Neuronal stem cell (in vitro differentiated cells): ENCODE measurements at regions not wholly inside any gene's neighbourhood (a gene's known extent, or its start where the extent isn't known, plus 50 kb on each side); places are given as distances from the start of the nearest gene placed in this dataset.
A peak's percentile ranks its signal among the peaks of the same experiment; 100 is the strongest.

Source experiments
- DNase-seq: peaks from one replicate; pipeline ENCODE4 v3.0.0-alpha.2; 2013; ENCODE audit warnings: low spot score
- H2AFZ ChIP-seq: one replicate; pipeline ENCODE4 v1.6.1; 2013; ENCODE audit warnings: mild to moderate bottlenecking, low read length, inconsistent platforms
- H2AK5ac ChIP-seq: 2 replicates; pipeline ENCODE4 v1.6.1; 2013; ENCODE audit warnings: low read depth, mild to moderate bottlenecking, inconsistent platforms, low read length, moderate library complexity, mixed read lengths
- H2BK120ac ChIP-seq: 2 replicates; pipeline ENCODE4 v1.6.1; 2013; ENCODE audit warnings: low read depth, mild to moderate bottlenecking, inconsistent platforms, low read length, moderate library complexity, mixed read lengths
- H2BK12ac ChIP-seq: one replicate; pipeline ENCODE4 v1.6.1; 2013; ENCODE audit warnings: low read length, inconsistent platforms
- H2BK15ac ChIP-seq: 2 replicates; pipeline ENCODE4 v1.6.1; 2013; ENCODE audit warnings: mild to moderate bottlenecking, low read length, inconsistent platforms, mixed read lengths
- H2BK5ac ChIP-seq: one replicate; pipeline ENCODE4 v1.6.1; 2013; ENCODE audit warnings: inconsistent platforms, mild to moderate bottlenecking, low read length, moderate library complexity
- H3K14ac ChIP-seq: one replicate; pipeline ENCODE4 v1.6.1; 2013; ENCODE audit warnings: low read length, inconsistent platforms
- H3K18ac ChIP-seq: 2 replicates; pipeline ENCODE4 v1.6.1; 2013; ENCODE audit warnings: low read length, inconsistent platforms
- H3K23ac ChIP-seq: 2 replicates; pipeline ENCODE4 v1.6.1; 2013; ENCODE audit warnings: low read depth, mild to moderate bottlenecking, mixed read lengths, low read length, inconsistent platforms; ENCODE audit not compliant: poor library complexity
- H3K27ac ChIP-seq: replicated peaks from 3 replicates; pipeline ENCODE4 v1.5.1; 2013; ENCODE audit warnings: low read length, inconsistent platforms
- H3K27me3 ChIP-seq, 3 experiments: 2 replicates each; pipeline ENCODE4 v1.6.1; 2013; ENCODE audit warnings: low read length in 3 of 3, mild to moderate bottlenecking in 2 of 3, inconsistent platforms in 1 of 3, low read depth in 1 of 3, mixed read lengths in 1 of 3, moderate library complexity in 1 of 3; ENCODE audit not compliant: control insufficient read depth in 3 of 3, insufficient read depth in 3 of 3
- H3K36me3 ChIP-seq, 2 donors: replicated peaks in 1 of 2; 2 replicates each; pipeline ENCODE4 v1.6.1; 2013; ENCODE audit warnings: low read length in 2 of 2; ENCODE audit not compliant: control insufficient read depth in 2 of 2, insufficient read depth in 2 of 2
- H3K4ac ChIP-seq: 2 replicates; pipeline ENCODE4 v1.6.1; 2013; ENCODE audit warnings: inconsistent platforms, mild to moderate bottlenecking, low read length, moderate library complexity
- H3K4me1 ChIP-seq, 2 donors: 1 replicate in 1 of 2; 2 replicates in 1 of 2; pipeline ENCODE4 v1.6.1; 2013; ENCODE audit warnings: low read length in 2 of 2, low read depth in 1 of 2; ENCODE audit not compliant: control insufficient read depth in 2 of 2, insufficient read depth in 1 of 2
- H3K4me2 ChIP-seq: one replicate; pipeline ENCODE4 v1.6.1; 2013; ENCODE audit warnings: mild to moderate bottlenecking, low read length, inconsistent platforms; ENCODE audit not compliant: insufficient read depth, poor library complexity, severe bottlenecking
- H3K4me3 ChIP-seq, 2 donors: 2 replicates each; pipeline ENCODE4 v1.5.1; 2013; ENCODE audit warnings: low read length in 2 of 2, mild to moderate bottlenecking in 2 of 2, inconsistent platforms in 1 of 2, moderate library complexity in 1 of 2
- H3K79me1 ChIP-seq: one replicate; pipeline ENCODE4 v1.6.1; 2013; ENCODE audit warnings: low read depth, mild to moderate bottlenecking, inconsistent platforms, low read length, moderate library complexity
- H3K9ac ChIP-seq: one replicate; pipeline ENCODE4 v1.6.1; 2013; ENCODE audit warnings: mild to moderate bottlenecking, low read depth, low read length, inconsistent platforms; ENCODE audit not compliant: poor library complexity
- H3K9me3 ChIP-seq, 2 donors: replicated peaks in 1 of 2; 2 replicates each; pipeline versions ENCODE3 to v1.6.1; 2013; ENCODE audit warnings: low read length in 2 of 2, mild to moderate bottlenecking in 2 of 2, inconsistent platforms in 1 of 2, low read depth in 1 of 2, mixed read lengths in 1 of 2, moderate library complexity in 1 of 2; ENCODE audit not compliant: control insufficient read depth in 2 of 2, insufficient read depth in 1 of 2
- H4K8ac ChIP-seq: one replicate; pipeline ENCODE4 v1.6.1; 2013; ENCODE audit warnings: low read depth, mild to moderate bottlenecking, inconsistent platforms, low read length, moderate library complexity
- H4K91ac ChIP-seq: one replicate; pipeline ENCODE4 v1.6.1; 2013; ENCODE audit warnings: low read length, low read depth, mild to moderate bottlenecking, inconsistent platforms; ENCODE audit not compliant: poor library complexity
- WGBS, 2 donors: extraction: QIAGEN DNeasy Blood & Tissue Kit; methylation state at CpG; one replicate each; pipeline ENCODE4 v1.1.7; 2013; ENCODE audit warnings: missing lambda C conversion rate in 2 of 2, mixed read lengths in 1 of 2; ENCODE audit not compliant: insufficient read length in 2 of 2, insufficient replicate concordance in 1 of 2; ENCODE audit errors: extremely low coverage in 2 of 2; 5-methylcytosine and 5-hydroxymethylcytosine counted together

DNA sequence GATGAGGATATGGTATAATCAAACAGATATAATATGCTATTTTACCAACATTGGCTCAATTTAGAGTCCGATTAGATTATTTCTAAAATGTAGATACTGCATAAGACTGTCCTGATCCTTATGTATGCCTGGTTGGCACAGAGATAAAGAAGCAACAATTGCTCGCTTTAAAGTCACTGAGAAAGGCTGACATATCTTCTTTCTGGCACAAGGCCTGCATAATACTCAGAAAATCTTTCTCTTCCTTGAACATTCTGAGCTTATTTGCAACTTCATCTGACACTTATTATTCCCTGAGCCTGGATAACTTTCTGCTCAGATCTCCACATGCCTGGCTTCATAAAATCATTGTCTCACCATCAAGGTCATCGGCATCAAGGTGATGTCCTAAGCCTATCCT, 219.3 kb upstream of the CDH9 start:
- no peaks in the 10 kb centered on the region for H3K27me3 ChIP-seq
- H2BK12ac ChIP-seq: no peak overlapping the region
- H3K79me1 ChIP-seq: no peaks in the 10 kb centered on the region
- no peak overlapping the region for H3K23ac ChIP-seq
- no peak for DNase-seq
- H3K4me1 ChIP-seq: no peaks in the 10 kb centered on the region
- no peak overlapping the region for H3K18ac ChIP-seq
- H2BK5ac ChIP-seq: no peak overlapping the region
- H4K91ac ChIP-seq: no peak overlapping the region
- no peak overlapping the region for H2AK5ac ChIP-seq
- H2BK120ac ChIP-seq: no peak overlapping the region
- no peaks in the 10 kb centered on the region for H3K36me3 ChIP-seq
- H3K27ac ChIP-seq: no peak overlapping the region
- no peak overlapping the region for H4K8ac ChIP-seq
- H3K4me3 ChIP-seq: no peak overlapping the region
- no CpG with 5 or more reads among the region's 3 CpGs for WGBS, 2 donors
- no peak overlapping the region for H3K4me2 ChIP-seq
- H3K4ac ChIP-seq: no peak overlapping the region
- H2AFZ ChIP-seq: peak overlapping the region; percentile 29
- H3K14ac ChIP-seq: no peak overlapping the region
- H3K9ac ChIP-seq: no peak overlapping the region
- H3K9me3 ChIP-seq: peaks cover 0 to 3% of the 10 kb centered on the region in 2 donors
- no peak overlapping the region for H2BK15ac ChIP-seq

DNA sequence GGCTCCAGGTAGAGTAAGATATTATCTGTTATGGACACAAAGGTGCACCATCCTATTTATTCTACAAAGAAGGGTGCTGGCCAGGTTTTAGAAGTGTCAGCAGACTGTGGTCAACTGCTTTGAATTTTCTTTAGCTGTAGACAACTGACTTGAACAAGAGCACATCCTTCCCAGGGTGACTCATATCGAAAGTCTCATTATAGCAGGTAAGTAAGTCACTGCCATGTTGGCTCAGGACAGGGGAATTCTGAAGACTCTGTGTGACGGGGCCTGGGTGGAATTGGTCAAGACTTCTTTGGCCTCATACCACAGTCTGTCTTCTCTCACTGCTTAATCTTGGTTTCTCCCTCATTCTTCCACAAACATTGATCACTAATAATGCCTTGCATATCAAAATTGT, 214.5 kb upstream of the CDH9 start:
- Histone ChIP-seq H2AK5ac (no peak overlapping the region), H2AFZ (no peak overlapping the region), H3K9me3 (no peaks in the 10 kb centered on the region), H3K23ac (no peak overlapping the region), H3K27me3 (no peaks in the 10 kb centered on the region), H3K27ac (no peak overlapping the region), H2BK5ac (no peak overlapping the region), H4K8ac (no peak overlapping the region), H3K4me3 (no peak overlapping the region), H3K4ac (no peak overlapping the region), H3K79me1 (no peaks in the 10 kb centered on the region), H2BK12ac (no peak overlapping the region), H4K91ac (no peak overlapping the region), H3K4me2 (no peak overlapping the region), H3K9ac (no peak overlapping the region), H3K4me1 (no peaks in the 10 kb centered on the region), H2BK15ac (no peak overlapping the region), H2BK120ac (no peak overlapping the region), H3K36me3 (no peaks in the 10 kb centered on the region), H3K18ac (no peak overlapping the region), H3K14ac (no peak overlapping the region)
- no CpG with 5 or more reads among the region's 2 CpGs for WGBS, 2 donors
- DNase-seq: no peak

DNA sequence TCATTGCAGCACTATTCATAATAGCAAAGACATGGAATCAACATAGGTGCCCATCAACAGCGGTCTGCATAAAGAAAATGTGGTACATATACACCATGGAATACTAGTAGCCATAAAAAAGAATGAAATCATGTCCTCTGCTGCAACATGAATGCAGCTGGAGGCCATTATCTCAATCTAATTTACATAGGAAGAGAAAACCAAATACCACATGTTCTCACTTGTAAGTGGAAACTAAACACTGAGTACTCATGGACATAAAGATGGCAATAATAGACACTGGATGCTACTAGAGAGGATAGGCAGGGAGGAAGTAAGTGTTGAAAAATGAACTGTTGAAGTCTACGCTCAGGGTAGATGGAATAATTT, 203.9 kb upstream of the CDH9 start:
- H3K4me2 ChIP-seq: no peak overlapping the region
- H3K18ac ChIP-seq: no peak overlapping the region
- H2BK15ac ChIP-seq: no peak overlapping the region
- H2AK5ac ChIP-seq: no peak overlapping the region
- no peaks in the 10 kb centered on the region for H3K79me1 ChIP-seq
- H3K4me1 ChIP-seq: no peaks in the 10 kb centered on the region
- DNase-seq: no peak
- no peak overlapping the region for H2BK120ac ChIP-seq
- no peak overlapping the region for H3K4ac ChIP-seq
- H3K14ac ChIP-seq: no peak overlapping the region
- no peak overlapping the region for H4K91ac ChIP-seq
- no peak overlapping the region for H3K27ac ChIP-seq
- H4K8ac ChIP-seq: no peak overlapping the region
- no peak overlapping the region for H2BK12ac ChIP-seq
- H3K9ac ChIP-seq: no peak overlapping the region
- H2AFZ ChIP-seq: no peak overlapping the region
- no peaks in the 10 kb centered on the region for H3K36me3 ChIP-seq
- no peaks in the 10 kb centered on the region for H3K9me3 ChIP-seq
- WGBS, 2 donors: no CpG with 5 or more reads among the region's 2 CpGs
- no peak overlapping the region for H2BK5ac ChIP-seq
- no peaks in the 10 kb centered on the region for H3K27me3 ChIP-seq
- no peak overlapping the region for H3K4me3 ChIP-seq
- no peak overlapping the region for H3K23ac ChIP-seq

DNA sequence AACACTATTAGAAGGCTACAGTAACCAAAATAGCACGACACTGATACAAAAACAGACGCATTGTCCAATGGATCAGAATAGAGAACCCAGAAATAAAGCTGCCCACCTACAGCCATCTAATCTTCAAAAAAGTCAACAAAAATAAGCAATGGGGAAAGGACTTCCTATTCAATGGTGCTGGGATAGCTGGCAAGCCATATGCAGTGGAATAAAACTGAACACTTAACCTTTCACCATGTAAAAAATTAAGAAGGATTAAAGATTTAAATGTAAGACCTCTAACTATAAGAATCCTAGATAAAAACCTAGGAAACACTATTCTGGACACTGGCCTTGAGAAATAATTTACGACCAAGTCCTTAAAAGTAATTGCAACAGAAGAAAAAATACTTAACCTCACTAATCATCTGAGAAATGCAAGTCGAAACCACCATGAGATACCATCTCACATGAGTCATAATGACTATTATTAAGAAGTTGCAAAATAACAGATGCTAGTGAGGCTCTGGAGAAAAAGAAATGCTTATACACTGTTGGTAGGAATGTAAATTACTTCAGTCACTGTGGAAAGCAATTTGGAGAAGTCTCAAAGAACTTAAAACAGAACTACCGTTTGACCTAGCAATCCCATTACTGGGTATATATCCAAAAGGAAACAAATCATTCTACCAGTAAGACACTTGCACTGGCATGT, 203.3 kb upstream of the CDH9 start:
- Histone ChIP-seq H3K79me1 (no peaks in the 10 kb centered on the region), H3K9me3 (no peaks in the 10 kb centered on the region), H2AFZ (no peak overlapping the region), H3K4me1 (no peaks in the 10 kb centered on the region), H3K4me3 (no peak overlapping the region), H3K23ac (no peak overlapping the region), H3K36me3 (no peaks in the 10 kb centered on the region), H2BK120ac (no peak overlapping the region), H3K27ac (no peak overlapping the region), H3K14ac (no peak overlapping the region), H3K4ac (no peak overlapping the region), H2BK15ac (no peak overlapping the region), H3K27me3 (no peaks in the 10 kb centered on the region), H3K9ac (no peak overlapping the region), H4K8ac (no peak overlapping the region), H2BK12ac (no peak overlapping the region), H3K18ac (no peak overlapping the region), H2BK5ac (no peak overlapping the region), H3K4me2 (no peak overlapping the region), H2AK5ac (no peak overlapping the region), H4K91ac (no peak overlapping the region)
- DNase-seq: no peak
- no CpG with 5 or more reads among the region's 5 CpGs for WGBS, 2 donors
